SK-N-SH treated with all-trans-retinoic acid at 6 μM for 48 hours (cell line): ENCODE measurements at regions not wholly inside any gene's neighbourhood (a gene's known extent, or its start where the extent isn't known, plus 50 kb on each side); places are given as distances from the start of the nearest gene placed in this dataset.

Experiments
- CSDC2 ChIP-seq: fragments of 250-450 bp; sonication (Bioruptor Pico); IDR thresholded peaks from 2 replicates; pipeline ENCODE4 v1.5.0; 2020; ENCODE audit warnings: mild to moderate bottlenecking, moderate library complexity
- ESRRG ChIP-seq: fragments of 250-450 bp; sonication (Bioruptor Pico); IDR thresholded peaks from 2 replicates; pipeline ENCODE4 v1.6.1; 2021; ENCODE audit warnings: mild to moderate bottlenecking
- OSR1 ChIP-seq: fragments of 250-450 bp; sonication (Bioruptor Pico); IDR thresholded peaks from 2 replicates; pipeline ENCODE4 v1.8.0; 2022; ENCODE audit warnings: moderate library complexity, mild to moderate bottlenecking, inconsistent platforms
- SNAI2 ChIP-seq: fragments of 250-450 bp; sonication (Bioruptor Pico); IDR thresholded peaks from 2 replicates; pipeline ENCODE4 v1.5.0; 2020; ENCODE audit warnings: mild to moderate bottlenecking, moderate library complexity

- TF ChIP-seq OSR1 (CRISPR knock-in tag) = no peak
- TF ChIP-seq SNAI2 (CRISPR knock-in tag) = no peak
- no peak for TF ChIP-seq CSDC2 (CRISPR knock-in tag)
- no peak for TF ChIP-seq ESRRG (CRISPR knock-in tag)
These were observed 62.9 kb upstream of the SPON1 start for GRCh38 chr11:13899603-13900002.
